HG03196 (cell line): ENCODE measurements at regions not wholly inside any gene's neighbourhood (a gene's known extent, or its start where the extent isn't known, plus 50 kb on each side); places are given as distances from the start of the nearest gene placed in this dataset.
"Not testable (repeated sequence)": the region's sequence is repeated elsewhere in the genome, so short reads cannot be mapped to it uniquely, and the experiment has no call there.

Experiments used
- ATAC-seq: cut with Tn5 transposase; IDR thresholded peaks from one replicate; pipeline ENCODE4 v1.9.1; 2021; ENCODE audit not compliant: unreplicated experiment

- ATAC-seq: no peak
Measured at GRCh38 chr9:7739595-7739994, 60.0 kb downstream of the DMAC1 start.

- ATAC-seq: no peak
Measured at GRCh38 chr9:7735311-7735710, 64.3 kb downstream of the DMAC1 start.

GRCh38 chr9:7730164-7730445, 69.5 kb downstream of the DMAC1 start:
- no peak for ATAC-seq

- no peak for ATAC-seq
Measured at GRCh38 chr9:7729371-7730163, 70.0 kb downstream of the DMAC1 start.

- ATAC-seq: no peak
Measured at GRCh38 chr9:7721291-7721690, 78.3 kb downstream of the DMAC1 start.

GRCh38 chr9:7713088-7713487, 86.5 kb downstream of the DMAC1 start:
- not testable (repeated sequence) for ATAC-seq

GRCh38 chr9:7710686-7711085, 88.9 kb downstream of the DMAC1 start:
- no peak for ATAC-seq

GRCh38 chr9:7707934-7708333, 91.6 kb downstream of the DMAC1 start:
- ATAC-seq: no peak

- no peak for ATAC-seq
Measured at GRCh38 chr9:7704543-7704942, 95.0 kb downstream of the DMAC1 start.

- ATAC-seq: no peak
Measured at GRCh38 chr9:7691909-7692308, 107.7 kb downstream of the DMAC1 start.

GRCh38 chr9:7690014-7690413, 109.6 kb downstream of the DMAC1 start:
- ATAC-seq: no peak

- ATAC-seq: no peak
Measured at GRCh38 chr9:7688626-7689025, 111.0 kb downstream of the DMAC1 start.

- no peak for ATAC-seq
Measured at GRCh38 chr9:7676609-7677156, 122.9 kb downstream of the DMAC1 start.

GRCh38 chr9:7671847-7672246, 127.7 kb downstream of the DMAC1 start:
- ATAC-seq: no peak

GRCh38 chr9:7668541-7668940, 131.0 kb downstream of the DMAC1 start:
- ATAC-seq: no peak

- ATAC-seq: no peak
Measured at GRCh38 chr9:7665874-7666273, 133.7 kb downstream of the DMAC1 start.

- no peak for ATAC-seq
Measured at GRCh38 chr9:7659766-7660165, 139.8 kb downstream of the DMAC1 start.

GRCh38 chr9:7656636-7657035, 142.9 kb downstream of the DMAC1 start:
- ATAC-seq: no peak

- ATAC-seq: no peak
Measured at GRCh38 chr9:7653262-7653661, 146.3 kb downstream of the DMAC1 start.

GRCh38 chr9:7640231-7640630, 159.3 kb downstream of the DMAC1 start:
- ATAC-seq: no peak

- ATAC-seq: no peak
Measured at GRCh38 chr9:7639471-7639870, 160.1 kb downstream of the DMAC1 start.

- no peak for ATAC-seq
Measured at GRCh38 chr9:7636838-7637467, 162.6 kb downstream of the DMAC1 start.

GRCh38 chr9:7636309-7636708, 163.3 kb downstream of the DMAC1 start:
- no peak for ATAC-seq
